WTC11 (cell line): ENCODE measurements at regions not wholly inside any gene's neighbourhood (a gene's known extent, or its start where the extent isn't known, plus 50 kb on each side); places are given as distances from the start of the nearest gene placed in this dataset.

Source experiments
- ATAC-seq: fragments of 200-7000 bp; cut with Tn5 transposase; 2 replicates; pipeline ENCODE4 v1.10.0; 2021; ENCODE audit warnings: mild to moderate bottlenecking, moderate library complexity
- CTCF ChIA-PET: fragments of 300-600 bp; sonication (Branson Sonifier 250); formaldehyde crosslinking; loops from one replicate; lab custom pipeline; 2021; ENCODE audit warnings: antibody characterized with exemption; lab: Charles Lee
- POLR2A ChIA-PET: fragments of 350-600 bp; sonication (Branson Sonifier 250); formaldehyde crosslinking; loops from one replicate; lab custom pipeline; 2021; ENCODE audit warnings: antibody characterized with exemption; lab: Charles Lee
- DNase-seq: peaks from one replicate; pipeline ENCODE4 v3.0.0; 2021; ENCODE audit warnings: low spot score
- H3K27ac Mint-ChIP-seq: 2 replicates; pipeline ENCODE4 v1.8.0; 2021; ENCODE audit warnings: mixed read lengths
- H3K27me3 Mint-ChIP-seq: 2 replicates; pipeline ENCODE4 v1.8.0; 2021; ENCODE audit warnings: low read depth, mild to moderate bottlenecking, moderate library complexity, mixed read lengths
- H3K36me3 Mint-ChIP-seq: 2 replicates; pipeline ENCODE4 v1.8.0; 2021; ENCODE audit warnings: mixed read lengths
- H3K4me1 Mint-ChIP-seq: 2 replicates; pipeline ENCODE4 v1.8.0; 2022; ENCODE audit warnings: mixed read lengths
- H3K4me3 Mint-ChIP-seq: 2 replicates; pipeline ENCODE4 v1.8.0; 2021; ENCODE audit warnings: mild to moderate bottlenecking, moderate library complexity, mixed read lengths
- H3K9me3 Mint-ChIP-seq: 2 replicates; pipeline ENCODE4 v1.8.0; 2021; ENCODE audit warnings: mixed read lengths
- ATF6 ChIP-seq: sonication (generic); formaldehyde crosslinking; IDR thresholded peaks from 2 replicates; pipeline ENCODE4 v1.8.1; 2023; ENCODE audit warnings: mild to moderate bottlenecking, missing genetic modification reagents
- CDX4 ChIP-seq: fragments of 250-450 bp; sonication (Bioruptor Pico); IDR thresholded peaks from 2 replicates; pipeline ENCODE4 v1.9.0; 2021; ENCODE audit warnings: moderate library complexity, mild to moderate bottlenecking, inconsistent platforms, borderline replicate concordance
- E2F1 ChIP-seq: sonication (generic); formaldehyde crosslinking; IDR thresholded peaks from 2 replicates; pipeline ENCODE4 v1.8.0; 2022; ENCODE audit warnings: mild to moderate bottlenecking, missing genetic modification reagents
- E2F5 ChIP-seq: sonication (generic); formaldehyde crosslinking; IDR thresholded peaks from 2 replicates; pipeline ENCODE4 v1.8.1; 2022; ENCODE audit warnings: mild to moderate bottlenecking, moderate library complexity, missing genetic modification reagents
- EMX1 ChIP-seq: fragments of 250-450 bp; sonication (Bioruptor Pico); IDR thresholded peaks from 2 replicates; pipeline ENCODE4 v1.8.0; 2021; ENCODE audit warnings: mild to moderate bottlenecking
- GRHL2 ChIP-seq: fragments of 250-450 bp; sonication (Bioruptor Pico); IDR thresholded peaks from 2 replicates; pipeline ENCODE4 v1.8.0; 2022; ENCODE audit warnings: mild to moderate bottlenecking, moderate library complexity; ENCODE audit not compliant: insufficient replicate concordance, severe bottlenecking
- JAZF1 ChIP-seq: fragments of 250-450 bp; sonication (Bioruptor Pico); IDR thresholded peaks from 2 replicates; pipeline ENCODE4 v1.9.0; 2021; ENCODE audit warnings: moderate library complexity, mild to moderate bottlenecking, inconsistent platforms
- KAT7 ChIP-seq: sonication (generic); formaldehyde crosslinking; IDR thresholded peaks from 2 replicates; pipeline ENCODE4 v1.8.1; 2023; ENCODE audit warnings: missing genetic modification reagents, mild to moderate bottlenecking, borderline replicate concordance
- NFATC4 ChIP-seq: fragments of 250-450 bp; sonication (Bioruptor Pico); IDR thresholded peaks from 2 replicates; pipeline ENCODE4 v1.9.0; 2021; ENCODE audit warnings: mild to moderate bottlenecking
- NR1H2 ChIP-seq: sonication (generic); formaldehyde crosslinking; IDR thresholded peaks from 2 replicates; pipeline ENCODE4 v1.9.0; 2021; ENCODE audit warnings: mild to moderate bottlenecking, moderate library complexity, missing genetic modification reagents
- SOX15 ChIP-seq: fragments of 250-450 bp; sonication (Bioruptor Pico); IDR thresholded peaks from 2 replicates; pipeline ENCODE4 v1.9.0; 2021; ENCODE audit warnings: mild to moderate bottlenecking
- TCF7 ChIP-seq: sonication (generic); formaldehyde crosslinking; IDR thresholded peaks from 2 replicates; pipeline ENCODE4 v1.8.0; 2022; ENCODE audit warnings: mild to moderate bottlenecking, low read depth, missing genetic modification reagents, moderate library complexity
- TEAD1 ChIP-seq: sonication (generic); formaldehyde crosslinking; IDR thresholded peaks from 2 replicates; pipeline ENCODE4 v1.8.0; 2022; ENCODE audit warnings: mild to moderate bottlenecking, missing genetic modification reagents
- USF2 ChIP-seq: sonication (generic); formaldehyde crosslinking; IDR thresholded peaks from 2 replicates; pipeline ENCODE4 v1.8.1; 2023; ENCODE audit warnings: mild to moderate bottlenecking, missing genetic modification reagents, moderate library complexity
- ZBTB21 ChIP-seq: sonication (generic); formaldehyde crosslinking; IDR thresholded peaks from 2 replicates; pipeline ENCODE4 v1.8.1; 2023; ENCODE audit warnings: mild to moderate bottlenecking, missing genetic modification reagents, borderline replicate concordance
- ZMAT4 ChIP-seq: fragments of 250-450 bp; sonication (Bioruptor Pico); IDR thresholded peaks from 2 replicates; pipeline ENCODE4 v1.9.0; 2021; ENCODE audit warnings: mild to moderate bottlenecking
- ZNF121 ChIP-seq: sonication (generic); formaldehyde crosslinking; IDR thresholded peaks from 2 replicates; pipeline ENCODE4 v1.8.0; 2023; ENCODE audit warnings: missing genetic modification reagents
- ZNF138 ChIP-seq: sonication (generic); formaldehyde crosslinking; conservative IDR thresholded peaks from 2 replicates; pipeline ENCODE4 v1.8.1; 2022; ENCODE audit warnings: mild to moderate bottlenecking, moderate library complexity, missing genetic modification reagents

GRCh38 chr18:3395466-3395865 lies 54.5 kb upstream of the TGIF1 start:
- DNase-seq, result no peak
- no peak for ATAC-seq
- no peak overlapping the region for H3K4me3 Mint-ChIP-seq
- no peaks in the 10 kb centered on the region; the same call in 1 of the 2 replicates for H3K27me3 Mint-ChIP-seq
- H3K4me1 Mint-ChIP-seq, result peaks cover 27% of the 10 kb centered on the region
- H3K36me3 Mint-ChIP-seq, result peaks cover 20% of the 10 kb centered on the region
- no peak overlapping the region for H3K27ac Mint-ChIP-seq
- peaks cover 26% of the 10 kb centered on the region for H3K9me3 Mint-ChIP-seq
- ChIA-PET CTCF (no interaction called here), POLR2A (interaction anchor here (0.6 kb wide), 1 partner anchor 37 kb away, joined by 4 read pairs; no protein-coding TSS in a partner anchor)
- TF ChIP-seq TCF7 (CRISPR knock-in tag) (no peak), CDX4 (CRISPR knock-in tag) (no peak), E2F1 (no peak)
- TF ChIP-seq, all 79 proteins: peak for 0

- Mint-ChIP-seq H3K4me3 (no peak overlapping the region), H3K9me3 (peaks cover 25% of the 10 kb centered on the region), H3K4me1 (peaks cover 21% of the 10 kb centered on the region), H3K27me3 (no peaks in the 10 kb centered on the region), H3K36me3 (peaks cover 15% of the 10 kb centered on the region; the same call in 1 of the 2 replicates), H3K27ac (no peak overlapping the region)
- CTCF ChIA-PET, result interaction anchor here (0.7 to 1.6 kb wide), 3 partner anchors 100 to 268 kb away, joined by 3 to 6 read pairs (median 4); no protein-coding TSS in a partner anchor
- TF ChIP-seq SOX15, result no peak
- no peak for TF ChIP-seq ATF6 (CRISPR knock-in tag)
- TF ChIP-seq E2F5, result no peak
- TF ChIP-seq JAZF1 (CRISPR knock-in tag), result no peak
- no peak for TF ChIP-seq NR1H2 (CRISPR knock-in tag)
- no peak for TF ChIP-seq ZBTB21 (CRISPR knock-in tag)
- TF ChIP-seq EMX1 (CRISPR knock-in tag), result no peak
- no peak for TF ChIP-seq NFATC4
- no peak for TF ChIP-seq USF2 (CRISPR knock-in tag)
- TF ChIP-seq ZMAT4 (CRISPR knock-in tag), result no peak
- no peak for TF ChIP-seq TEAD1 (CRISPR knock-in tag)
- TF ChIP-seq KAT7, result no peak
- TF ChIP-seq ZNF138 (CRISPR knock-in tag), result no peak
- TF ChIP-seq ZNF121 (CRISPR knock-in tag), result no peak
- TF ChIP-seq GRHL2 (CRISPR knock-in tag), result no peak
- ATAC-seq, result no peak
- no peak for DNase-seq
- POLR2A ChIA-PET, result no interaction called here
Measured at GRCh38 chr18:3397031-3397750, 52.8 kb upstream of the TGIF1 start.
